ENCODE measurements at regions not wholly inside any gene's neighbourhood (a gene's known extent, or its start where the extent isn't known, plus 50 kb on each side); places are given as distances from the start of the nearest gene placed in this dataset.

- TF ChIP-seq CTCF (IDR thresholded peaks at IDR 0.05 in 8 of 11, conservative IDR thresholded peaks at IDR 0.05 in 3 of 11) (no peak), POLR2AphosphoS5 (IDR thresholded peaks at IDR 0.05) (no peak), POLR2A (IDR thresholded peaks at IDR 0.05) (no peak)
- Histone ChIP-seq H3K9me3 (no peaks in the 10 kb centered on the region), H3K36me3 (no peaks in the 10 kb centered on the region), H3K4me1 (peaks cover 3 to 23% (median 9%) of the 10 kb centered on the region in 6 donors), H3K27me3 (replicated peaks in 1 of 7) (no peaks in the 10 kb centered on the region), H3K27ac (no peak overlapping the region), H3K4me3 (no peak overlapping the region)
- 19 to 26% (median 22%) methylated on average over 4 of the region's 4 CpGs for WGBS, 5 donors
- intact Hi-C loops (cut with DNase I; ENCODE audit: low total_unique reads), result loop anchor here (10.0 kb wide), 1 partner anchor 146 kb away; no protein-coding TSS in a partner anchor
- DNase-seq, result no peak
Observed at GRCh38 chr7:142668495-142668894, 80.8 kb upstream of the PRSS1 start.

GRCh38 chr7:142657376-142657775 lies 91.9 kb upstream of the PRSS1 start:
- Histone ChIP-seq H3K27ac (no peak overlapping the region), H3K4me1 (no peaks in the 10 kb centered on the region), H3K27me3 (replicated peaks in 1 of 7) (no peaks in the 10 kb centered on the region), H3K9me3 (no peaks in the 10 kb centered on the region), H3K36me3 (no peaks in the 10 kb centered on the region), H3K4me3 (no peak overlapping the region)
- TF ChIP-seq POLR2AphosphoS5 (IDR thresholded peaks at IDR 0.05) (no peak), CTCF (IDR thresholded peaks at IDR 0.05 in 8 of 11, conservative IDR thresholded peaks at IDR 0.05 in 3 of 11) (no peak), POLR2A (IDR thresholded peaks at IDR 0.05) (no peak)
- no peak for DNase-seq
- 32 to 79% (median 64%) methylated on average over 1 of the region's 1 CpG for WGBS, 5 donors
- intact Hi-C loops (cut with DNase I; ENCODE audit: low total_unique reads), result no loop called here

GRCh38 chr7:142654398-142654797 lies 94.9 kb upstream of the PRSS1 start:
- Histone ChIP-seq H3K36me3 (no peaks in the 10 kb centered on the region), H3K9me3 (no peaks in the 10 kb centered on the region), H3K4me3 (no peak overlapping the region), H3K27ac (no peak overlapping the region), H3K27me3 (replicated peaks in 1 of 7) (no peaks in the 10 kb centered on the region), H3K4me1 (no peaks in the 10 kb centered on the region)
- TF ChIP-seq CTCF (IDR thresholded peaks at IDR 0.05 in 8 of 11, conservative IDR thresholded peaks at IDR 0.05 in 3 of 11) (no peak), POLR2AphosphoS5 (IDR thresholded peaks at IDR 0.05) (no peak), POLR2A (IDR thresholded peaks at IDR 0.05) (no peak)
- intact Hi-C loops (cut with DNase I; ENCODE audit: low total_unique reads), result no loop called here
- WGBS, 5 donors, result 72 to 81% (median 75%) methylated on average over 5 of the region's 5 CpGs
- DNase-seq, result no peak

- H3K9me3 ChIP-seq, result no peaks in the 10 kb centered on the region
- intact Hi-C loops (cut with DNase I; ENCODE audit: low total_unique reads), result no loop called here
Observed at GRCh38 chr7:142647749-142648148, 101.5 kb upstream of the PRSS1 start.

More at GRCh38 chr7:142647749-142648148, 101.5 kb upstream of the PRSS1 start:
- WGBS, 5 donors, result 74 to 90% (median 82%) methylated on average over 1 of the region's 1 CpG
- TF ChIP-seq CTCF (IDR thresholded peaks at IDR 0.05 in 8 of 11, conservative IDR thresholded peaks at IDR 0.05 in 3 of 11), result no peak
- no peak for TF ChIP-seq POLR2AphosphoS5 (IDR thresholded peaks at IDR 0.05)
- no peak for TF ChIP-seq POLR2A (IDR thresholded peaks at IDR 0.05)
- Histone ChIP-seq H3K27me3 (replicated peaks in 1 of 7) (peaks cover 0 to 45% (median 10%) of the 10 kb centered on the region in 7 donors), H3K4me1 (peaks cover 0 to 8% (median 5%) of the 10 kb centered on the region in 6 donors), H3K27ac (no peak overlapping the region), H3K36me3 (no peaks in the 10 kb centered on the region), H3K4me3 (no peak overlapping the region)
- DNase-seq, result no peak

Measured in spleen (tissue), 11 donors.